Uterus (tissue), 3 donors: ENCODE measurements at regions not wholly inside any gene's neighbourhood (a gene's known extent, or its start where the extent isn't known, plus 50 kb on each side); places are given as distances from the start of the nearest gene placed in this dataset.

ENCODE experiments used
- DNase-seq, 2 donors: peaks; one replicate each; pipeline ENCODE4 v3.0.0-alpha.2; 2019 to 2020
- H3K27ac ChIP-seq, 2 donors: fragments of 200-600 bp; sonication (generic); 1 replicate in 1 of 2; 2 replicates in 1 of 2; pipeline ENCODE4 v1.5.1; 2016 to 2018
- H3K27me3 ChIP-seq, 2 donors: fragments of 200-600 bp; sonication (generic); one replicate each; pipeline ENCODE4 v1.5.1; 2018 to 2019; ENCODE audit warnings: control low read depth in 1 of 2
- H3K36me3 ChIP-seq, 2 donors: fragments of 200-600 bp; sonication (generic); one replicate each; pipeline ENCODE4 v1.5.1; 2019; ENCODE audit warnings: control low read depth in 1 of 2
- H3K4me1 ChIP-seq, 2 donors: fragments of 200-600 bp; sonication (generic); one replicate each; pipeline ENCODE4 v1.5.1; 2018 to 2019; ENCODE audit warnings: control low read depth in 1 of 2
- H3K4me3 ChIP-seq, 2 donors: fragments of 200-600 bp; sonication (generic); 1 replicate in 1 of 2; 2 replicates in 1 of 2; pipeline ENCODE4 v1.5.1; 2018 to 2019; ENCODE audit warnings: mild to moderate bottlenecking in 1 of 2
- H3K9me3 ChIP-seq, 2 donors: fragments of 200-600 bp; sonication (generic); one replicate each; pipeline ENCODE4 v1.5.1; 2019; ENCODE audit warnings: control low read depth in 1 of 2
- CTCF ChIP-seq, 4 experiments: fragments of 200-600 bp in 2 of 4; fragments of 450-650 bp in 2 of 4; sonication (generic) in 2 of 4; IDR thresholded peaks; one replicate each; pipeline ENCODE4 v1.5.1; 2016 to 2019; ENCODE audit warnings: antibody characterized with exemption in 4 of 4, mild to moderate bottlenecking in 2 of 4, moderate library complexity in 1 of 4
- POLR2A ChIP-seq, 2 donors: fragments of 450-650 bp; IDR thresholded peaks; one replicate each; pipeline ENCODE4 v1.6.1; 2016; ENCODE audit warnings: antibody characterized with exemption in 2 of 2, mild to moderate bottlenecking in 1 of 2, moderate library complexity in 1 of 2
- intact Hi-C: fragments of 100-400 bp; cut with DNase I; formaldehyde crosslinking; loops from one replicate; pipeline ENCODE4 v1.15.1; 2023; ENCODE audit warnings: low total_unique reads
- donor health status: DM: yes; HTN: yes; CAD: no.

- DNase-seq: no peak
- TF ChIP-seq POLR2A (IDR thresholded peaks at IDR 0.05): no peak
- no peak for TF ChIP-seq CTCF (IDR thresholded peaks at IDR 0.05)
- no peaks in the 10 kb centered on the region for H3K9me3 ChIP-seq
- H3K36me3 ChIP-seq: no peaks in the 10 kb centered on the region
- intact Hi-C loops: no loop called here
- H3K4me3 ChIP-seq: no peak overlapping the region
- no peaks in the 10 kb centered on the region for H3K27me3 ChIP-seq
- no peaks in the 10 kb centered on the region for H3K4me1 ChIP-seq
- H3K27ac ChIP-seq: no peak overlapping the region
Measured at GRCh38 chr13:99144306-99144705, 56.3 kb upstream of the UBAC2 start.

GRCh38 chr13:99145461-99145860 lies 55.2 kb upstream of the UBAC2 start:
- Histone ChIP-seq H3K4me3 (no peak overlapping the region), H3K27ac (no peak overlapping the region), H3K27me3 (no peaks in the 10 kb centered on the region), H3K9me3 (no peaks in the 10 kb centered on the region), H3K4me1 (no peaks in the 10 kb centered on the region), H3K36me3 (no peaks in the 10 kb centered on the region)
- TF ChIP-seq CTCF (IDR thresholded peaks at IDR 0.05) (no peak), POLR2A (IDR thresholded peaks at IDR 0.05) (no peak)
- intact Hi-C loops: no loop called here
- no peak for DNase-seq

- H3K27me3 ChIP-seq: no peaks in the 10 kb centered on the region
- no peaks in the 10 kb centered on the region for H3K9me3 ChIP-seq
- H3K27ac ChIP-seq: no peak overlapping the region
- TF ChIP-seq CTCF (IDR thresholded peaks at IDR 0.05) (no peak), POLR2A (IDR thresholded peaks at IDR 0.05) (no peak)
- H3K36me3 ChIP-seq: no peaks in the 10 kb centered on the region
- no peaks in the 10 kb centered on the region for H3K4me1 ChIP-seq
- no peak for DNase-seq
- no peak overlapping the region for H3K4me3 ChIP-seq
- intact Hi-C loops: no loop called here
Measured at GRCh38 chr13:99150575-99151361, 49.9 kb upstream of the UBAC2 start.
